NCI-H2029 (cell line): ENCODE measurements at regions not wholly inside any gene's neighbourhood (a gene's known extent, or its start where the extent isn't known, plus 50 kb on each side); places are given as distances from the start of the nearest gene placed in this dataset.
"Not testable (repeated sequence)": the region's sequence is repeated elsewhere in the genome, so short reads cannot be mapped to it uniquely, and the experiment has no call there.

Experiments
- DNase-seq: peaks from one replicate; lab custom pipeline; 2025; lab: John Stamatoyannopoulos, UW

GRCh38 chr2:239727182-239727775 lies 297.9 kb downstream of the NDUFA10 start:
- no peak for DNase-seq

- no peak for DNase-seq
These were observed 298.4 kb downstream of the NDUFA10 start for GRCh38 chr2:239726631-239727181.

GRCh38 chr2:239726091-239726591 lies 299.0 kb downstream of the NDUFA10 start:
- no peak for DNase-seq

- no peak for DNase-seq
These were observed 299.6 kb downstream of the NDUFA10 start for GRCh38 chr2:239725551-239725890.

- no peak for DNase-seq
These were observed 300.1 kb downstream of the NDUFA10 start for GRCh38 chr2:239724851-239725550.

- DNase-seq: no peak
These were observed 300.8 kb downstream of the NDUFA10 start for GRCh38 chr2:239724194-239724849.

- no peak for DNase-seq
These were observed 301.5 kb downstream of the NDUFA10 start for GRCh38 chr2:239723486-239724193.

GRCh38 chr2:239722760-239723470 lies 302.2 kb downstream of the NDUFA10 start:
- no peak for DNase-seq

GRCh38 chr2:239721991-239722759 lies 303.0 kb downstream of the NDUFA10 start:
- DNase-seq: no peak

- DNase-seq: no peak
These were observed 303.6 kb downstream of the NDUFA10 start for GRCh38 chr2:239721531-239721930.

GRCh38 chr2:239720361-239721360 lies 304.5 kb downstream of the NDUFA10 start:
- DNase-seq: no peak

- no peak for DNase-seq
These were observed 305.3 kb downstream of the NDUFA10 start for GRCh38 chr2:239719791-239720360.

GRCh38 chr2:239718991-239719390 lies 306.2 kb downstream of the NDUFA10 start:
- DNase-seq: not testable (repeated sequence)

- DNase-seq: no peak
These were observed 307.4 kb downstream of the NDUFA10 start for GRCh38 chr2:239717706-239718105.

GRCh38 chr2:239717319-239717675 lies 307.8 kb downstream of the NDUFA10 start:
- no peak for DNase-seq

- no peak for DNase-seq
These were observed 308.4 kb downstream of the NDUFA10 start for GRCh38 chr2:239716536-239717318.

GRCh38 chr2:239716009-239716408 lies 309.1 kb downstream of the NDUFA10 start:
- DNase-seq: no peak

- no peak for DNase-seq
These were observed 309.5 kb downstream of the NDUFA10 start for GRCh38 chr2:239715606-239716005.
